ENCODE measurements at regions not wholly inside any gene's neighbourhood (a gene's known extent, or its start where the extent isn't known, plus 50 kb on each side); places are given as distances from the start of the nearest gene placed in this dataset.
A peak's percentile ranks its signal among the peaks of the same experiment; 100 is the strongest.

DNA sequence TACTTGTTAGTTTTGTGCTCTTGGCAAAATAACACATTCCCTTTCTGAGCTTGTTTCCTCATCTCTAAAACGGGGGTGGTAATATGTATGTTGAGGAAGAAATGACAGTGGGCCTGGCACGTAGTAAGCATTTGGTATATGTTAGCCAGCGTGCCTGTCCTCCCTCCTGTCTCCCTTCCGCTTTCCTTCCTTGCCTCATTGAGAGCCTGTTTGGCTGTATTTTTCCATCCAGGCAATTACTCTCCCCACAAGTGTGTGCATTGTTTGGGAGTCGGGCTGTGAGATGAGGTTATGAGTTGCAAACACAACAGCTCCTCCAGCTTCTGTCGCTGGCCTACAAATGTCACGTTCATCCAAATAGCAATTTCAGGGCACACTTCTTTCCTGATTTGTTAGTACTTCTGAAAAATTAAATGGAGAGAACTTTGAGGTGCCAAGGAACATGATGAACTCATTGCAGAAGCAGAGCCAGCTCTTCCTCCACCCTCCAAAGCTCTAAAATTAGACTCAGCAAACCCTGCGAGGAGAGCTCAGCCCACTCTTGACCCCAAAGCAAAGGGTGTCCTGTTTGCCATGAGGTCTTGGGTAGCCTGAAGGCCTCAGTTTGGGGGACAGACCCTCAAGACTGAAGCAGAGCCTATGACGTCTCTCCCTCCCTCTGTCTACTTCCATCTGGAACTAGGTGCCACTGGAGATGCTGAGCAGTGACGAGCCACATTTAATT is 50.7 kb upstream of the TOX2 start:
- DNase-seq: peak in 2 of 56 donors; percentile 2

- DNase-seq: no peak
These were observed 51.3 kb upstream of the TOX2 start for GRCh38 chr20:43863330-43863729.

DNA sequence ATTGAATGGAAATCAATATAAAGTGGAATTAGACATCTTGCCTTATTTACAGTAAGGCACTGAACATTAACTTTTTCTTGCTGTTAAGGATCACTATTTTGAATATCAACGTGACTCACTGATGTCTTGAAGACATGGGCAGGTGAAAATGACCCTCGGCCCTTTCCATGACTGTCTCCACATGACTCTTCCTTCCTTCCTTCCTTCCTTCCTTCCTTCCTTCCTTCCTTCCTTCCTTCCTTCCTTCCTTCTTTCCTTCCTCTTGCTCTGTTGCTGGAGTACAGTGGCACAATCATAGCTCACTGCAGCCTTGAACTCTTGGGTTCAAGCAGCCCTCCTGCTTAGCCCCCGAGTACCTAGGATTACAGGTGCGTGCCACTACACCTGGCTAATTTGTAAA is 52.2 kb upstream of the TOX2 start:
- no peak for DNase-seq

DNA sequence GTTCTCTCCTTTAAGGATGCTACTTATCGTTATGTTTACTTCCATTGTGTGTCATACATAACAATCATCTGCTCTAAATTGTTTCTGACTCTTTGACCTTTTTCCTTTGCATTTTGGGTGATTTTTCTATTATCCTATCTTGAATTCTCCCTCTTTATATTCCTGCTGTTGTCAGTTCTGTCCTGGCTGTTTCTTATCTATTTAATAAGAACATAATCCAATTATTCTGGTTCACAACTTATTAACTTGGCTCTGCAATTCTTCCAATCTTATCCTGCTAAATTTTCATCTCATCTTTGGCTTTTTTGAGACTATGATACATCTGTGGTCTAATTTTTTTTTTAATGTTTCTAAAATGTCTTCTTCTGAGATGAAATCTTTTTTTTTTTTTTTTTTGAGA is 54.7 kb upstream of the TOX2 start:
- no peak for DNase-seq

GRCh38 chr20:43857932-43858331 is 56.7 kb upstream of the TOX2 start:
- DNase-seq: no peak

- no peak for DNase-seq
These were observed 57.5 kb upstream of the TOX2 start for GRCh38 chr20:43857127-43857526.

GRCh38 chr20:43855803-43856202 is 58.8 kb upstream of the TOX2 start:
- no peak for DNase-seq

DNA sequence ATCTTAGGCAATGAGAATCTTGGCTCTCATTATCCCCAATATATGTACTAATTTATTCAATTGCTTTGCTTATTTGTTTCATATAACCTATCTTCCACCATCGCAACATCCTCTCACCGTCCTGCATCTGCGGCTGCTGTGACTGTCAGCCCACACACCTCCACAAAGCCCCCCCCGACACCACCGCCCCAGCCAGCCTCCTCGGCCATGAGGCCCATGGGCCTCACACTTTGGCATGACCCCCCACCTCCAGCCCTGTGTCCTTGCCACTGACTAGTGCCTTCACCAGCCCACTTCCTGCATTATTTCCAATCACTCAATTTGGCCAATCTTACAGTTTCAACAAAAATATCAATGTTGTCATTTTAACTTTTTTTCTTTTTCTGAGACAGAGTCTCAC is 60.7 kb upstream of the TOX2 start:
- no peak for DNase-seq

GRCh38 chr20:43853174-43853803 is 61.4 kb upstream of the TOX2 start:
- no peak for DNase-seq

DNA sequence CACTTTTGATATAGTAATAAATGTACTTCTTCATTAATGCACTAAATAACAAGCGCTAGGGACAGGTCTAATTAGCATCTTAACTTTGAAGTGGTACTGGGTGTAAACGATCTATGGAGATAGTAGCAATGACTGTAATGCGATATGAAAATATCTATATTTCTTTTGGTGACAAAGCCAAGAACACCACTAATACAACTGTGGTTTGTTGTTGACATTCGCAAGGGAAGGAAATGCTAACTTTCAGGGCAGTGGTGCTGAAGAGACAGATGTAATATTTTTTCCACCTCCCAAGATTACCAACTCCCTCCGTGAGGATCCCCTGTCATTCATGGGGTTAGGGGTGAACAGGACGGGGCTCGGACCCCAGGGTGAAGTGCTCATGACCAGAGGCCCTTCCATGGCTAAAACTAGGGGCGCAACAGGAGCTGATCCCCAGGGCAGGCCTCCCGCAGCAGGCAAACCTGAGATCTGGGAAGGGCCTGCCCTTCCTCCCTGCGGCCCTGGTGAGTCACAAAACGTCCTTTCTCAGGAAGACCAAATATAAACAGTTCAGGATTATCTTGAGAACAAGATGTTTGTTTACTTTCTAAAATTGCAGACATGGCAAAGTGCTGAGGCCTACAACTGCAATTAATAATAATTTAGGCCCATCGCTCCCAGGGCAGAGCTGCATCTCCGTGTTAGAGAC is 65.0 kb upstream of the TOX2 start:
- no peak for DNase-seq

DNA sequence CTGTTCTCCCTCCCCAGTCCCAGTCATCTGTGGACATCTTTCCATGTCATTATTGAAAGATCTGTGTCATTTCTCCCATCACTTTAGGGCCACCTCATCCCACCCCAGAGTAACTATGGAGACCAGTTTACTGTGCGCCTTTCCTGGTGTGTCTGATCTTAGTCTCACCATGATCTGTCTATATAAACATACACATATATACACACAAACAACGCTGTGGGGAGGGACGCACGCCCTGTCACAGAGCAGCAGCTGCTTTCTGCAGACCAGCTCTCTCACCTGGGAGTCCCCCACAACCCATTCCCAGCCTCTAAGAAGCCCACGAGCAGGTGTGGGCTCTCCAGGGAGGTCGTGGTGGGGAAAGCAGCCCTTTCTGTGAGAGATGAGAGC is 68.1 kb upstream of the TOX2 start:
- no peak for DNase-seq

DNA sequence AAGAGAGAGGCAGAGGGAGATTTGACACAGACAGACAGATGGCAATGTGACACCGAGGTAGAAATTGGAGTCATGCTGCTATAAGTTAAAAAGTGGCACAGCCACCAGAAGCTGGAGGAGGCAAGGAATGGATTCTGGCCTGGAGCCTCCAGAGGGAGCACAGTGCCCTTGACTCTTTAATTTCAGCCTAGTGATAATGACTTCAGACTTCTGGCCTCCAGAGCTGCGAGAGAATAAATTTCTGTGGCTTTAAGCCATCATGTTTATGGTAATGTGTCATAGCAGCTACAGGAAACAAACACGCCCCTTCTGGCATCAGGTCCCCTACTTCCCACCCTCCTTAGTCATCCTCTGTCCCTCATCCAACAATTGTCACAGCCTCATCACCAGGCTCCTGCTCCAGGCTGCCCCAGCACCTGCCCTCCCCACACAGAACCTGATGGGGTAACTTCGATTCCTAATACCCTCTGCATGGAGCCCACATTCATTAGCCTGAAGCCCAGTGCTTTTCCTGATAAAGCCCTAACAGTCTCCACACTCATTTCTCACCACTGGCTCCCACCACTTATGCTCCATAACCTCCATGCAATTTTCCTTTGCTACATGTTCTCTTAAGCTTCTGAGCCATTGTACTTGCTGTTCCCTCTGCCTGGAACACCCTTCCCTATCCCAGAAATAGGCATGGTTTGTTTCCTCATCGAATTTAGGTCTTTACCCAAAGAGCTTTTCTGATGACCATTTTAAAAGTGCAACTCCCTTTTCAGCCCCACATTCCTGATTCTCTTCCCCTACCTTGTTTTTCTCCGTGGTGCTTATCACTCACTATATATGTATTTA is 69.7 kb upstream of the TOX2 start:
- no peak for DNase-seq

DNA sequence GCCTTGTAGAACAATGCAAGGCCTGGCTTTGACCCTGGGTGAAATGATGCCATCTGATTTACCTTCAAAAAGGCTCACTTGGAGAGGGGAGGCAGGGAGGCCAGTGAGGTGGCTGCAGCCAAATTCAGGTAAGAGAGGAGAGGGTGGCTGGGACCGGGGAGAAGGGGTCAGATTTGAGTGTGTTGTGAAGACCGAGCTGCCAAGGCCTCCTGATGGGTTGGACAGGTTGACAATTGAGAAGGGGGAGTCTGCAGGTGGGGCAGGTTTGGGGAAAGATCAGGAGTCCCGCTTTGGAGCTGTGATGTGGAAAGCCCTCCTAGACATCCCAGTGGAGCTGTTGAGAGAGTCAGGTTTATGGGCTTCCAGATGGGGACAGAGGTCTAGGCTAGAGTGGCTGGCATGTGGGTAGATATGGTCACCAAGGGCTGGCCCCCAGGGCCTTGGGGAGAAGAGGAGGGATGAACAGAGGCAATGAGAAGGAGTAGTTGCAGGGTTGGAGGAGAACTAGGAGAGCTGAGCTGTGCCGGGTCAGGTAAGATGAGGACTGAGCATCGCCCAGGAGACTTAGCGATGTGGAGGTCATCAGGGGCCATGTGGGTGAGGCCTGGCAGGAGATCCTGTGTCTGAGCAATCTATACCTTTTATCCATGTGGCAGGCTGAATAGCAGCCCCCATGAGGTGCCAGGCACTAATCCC is 70.5 kb upstream of the TOX2 start:
- no peak for DNase-seq

DNA sequence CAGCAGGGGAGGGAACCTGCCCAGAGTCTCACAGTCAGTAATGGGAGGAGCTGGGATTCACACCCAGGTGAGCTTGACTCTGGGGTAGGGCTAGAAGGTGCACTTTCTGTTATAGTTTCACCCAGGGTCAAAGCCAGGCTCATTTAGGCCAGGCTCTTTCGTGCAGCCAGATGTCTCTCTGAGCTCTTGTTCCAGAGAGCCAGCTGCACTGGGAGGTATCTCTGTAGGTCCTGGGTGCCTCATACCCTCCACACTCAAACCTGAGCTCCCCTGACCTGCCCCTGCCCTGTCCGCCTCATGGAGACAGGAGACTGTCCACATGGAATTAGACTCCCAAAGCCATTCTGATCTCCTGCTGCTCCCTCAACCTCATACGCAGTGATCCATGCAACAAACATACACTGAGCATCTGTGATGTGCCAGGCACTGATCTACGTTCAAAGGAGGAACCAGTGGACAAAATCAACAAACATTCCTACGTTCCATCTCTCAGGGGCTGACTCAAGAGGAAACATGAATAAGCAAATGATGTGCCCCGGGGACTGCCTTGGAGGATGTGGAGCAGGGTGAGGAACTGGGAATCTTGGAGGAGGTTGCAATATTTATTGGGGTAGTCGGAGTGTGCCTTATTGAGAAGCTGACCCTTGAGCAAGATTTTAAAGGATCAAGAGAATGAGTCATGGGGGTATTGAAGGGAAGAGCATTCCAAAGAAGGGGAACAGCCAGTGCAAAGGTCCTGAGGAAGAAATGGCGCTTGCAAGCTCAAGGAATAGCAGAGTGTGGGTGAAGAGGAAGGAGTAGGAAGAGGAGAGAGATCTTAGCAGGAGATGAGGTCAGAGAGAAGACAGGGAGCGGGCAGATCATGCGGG is 71.3 kb upstream of the TOX2 start:
- DNase-seq: no peak

DNA sequence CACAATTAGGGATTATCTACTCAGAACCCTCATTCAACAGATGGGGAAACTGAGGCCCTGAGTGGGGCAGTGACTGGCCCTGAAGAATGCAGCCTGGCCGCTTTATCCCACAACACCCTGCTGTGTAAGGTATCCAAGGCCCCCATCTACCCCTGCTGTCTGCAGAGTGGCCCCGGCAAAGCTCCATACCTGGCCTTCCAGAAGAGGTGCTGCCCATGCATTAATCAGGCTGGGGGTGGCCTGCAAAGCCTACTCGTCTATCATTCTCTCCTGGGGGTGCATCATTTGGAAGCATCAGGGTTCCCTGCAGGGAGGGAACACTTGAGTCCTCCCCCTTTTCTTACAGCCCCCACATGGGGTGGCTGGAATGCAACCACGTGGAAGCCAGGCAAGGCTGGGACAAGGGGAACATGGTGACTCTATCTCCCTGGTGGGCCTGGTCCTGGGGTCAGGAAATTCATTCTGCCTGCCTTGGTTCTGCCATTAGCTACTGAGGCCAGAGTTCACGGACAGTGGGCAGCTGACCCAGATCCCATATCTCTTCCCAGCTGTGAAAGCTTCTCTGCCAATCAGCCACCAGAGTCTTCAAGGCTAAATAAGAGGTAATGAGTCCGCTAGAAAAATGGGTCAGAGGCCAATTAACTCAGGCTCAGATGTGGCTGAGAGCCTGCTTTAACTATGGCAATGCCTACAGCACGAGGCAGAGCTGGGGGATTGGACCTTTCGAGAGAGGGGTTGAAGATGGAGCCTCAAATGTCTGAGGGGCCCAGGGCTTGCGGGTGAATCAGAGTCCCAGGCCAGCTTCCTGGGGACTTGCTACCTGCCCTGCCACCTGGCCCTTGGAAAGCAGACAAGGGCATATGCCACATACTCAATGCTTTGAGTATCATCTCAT is 72.3 kb upstream of the TOX2 start:
- no peak for DNase-seq

GRCh38 chr20:43840382-43841070 is 74.1 kb upstream of the TOX2 start:
- DNase-seq: no peak

DNA sequence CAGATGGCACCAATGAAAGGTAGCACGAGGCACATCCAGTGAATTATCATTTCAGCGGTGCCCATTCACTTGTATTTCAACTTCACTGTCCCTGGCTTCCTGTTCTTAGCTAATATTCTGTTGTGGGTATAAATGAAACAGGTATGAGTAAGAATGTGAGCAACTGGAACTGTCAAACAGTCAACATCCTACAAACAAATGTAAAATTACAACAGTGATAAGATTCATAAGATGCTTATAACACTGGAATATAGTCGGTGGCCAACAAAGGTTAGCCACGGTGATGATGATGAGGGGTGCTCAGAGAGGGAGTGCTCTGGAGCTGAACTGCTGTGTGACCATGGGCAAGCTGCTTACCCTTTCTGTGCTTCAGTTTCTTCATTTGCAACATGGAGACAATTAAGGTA is 74.9 kb upstream of the TOX2 start:
- DNase-seq: no peak

GRCh38 chr20:43838703-43839060 is 76.0 kb upstream of the TOX2 start:
- no peak for DNase-seq

All from nucleus accumbens (tissue), 56 donors.